ENCODE measurements at regions not wholly inside any gene's neighbourhood (a gene's known extent, or its start where the extent isn't known, plus 50 kb on each side); places are given as distances from the start of the nearest gene placed in this dataset.

DNA sequence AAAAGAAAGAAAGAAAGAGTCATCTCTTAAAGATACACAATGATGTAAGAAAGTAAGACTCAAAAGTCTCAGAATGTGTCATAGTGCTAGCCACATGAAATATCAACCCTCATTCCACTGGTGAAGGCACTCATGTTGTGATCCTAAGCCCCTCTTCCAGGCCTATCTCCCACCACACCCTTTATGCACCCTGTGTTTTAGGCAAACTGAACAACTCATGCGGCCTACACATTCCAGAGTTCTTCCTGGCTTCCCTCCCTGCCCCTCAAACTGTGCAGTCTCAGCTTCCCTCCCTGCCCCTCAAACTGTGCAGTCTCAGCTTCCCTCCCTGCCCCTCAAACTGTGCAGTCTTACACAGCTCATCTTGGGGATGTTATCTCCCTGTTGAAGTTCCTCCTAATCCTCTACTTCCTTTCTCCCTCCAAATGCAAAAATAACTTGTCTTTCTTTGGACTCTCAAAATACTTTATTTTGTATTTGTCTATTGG is 69.0 kb upstream of the FNDC3B start:
- TF ChIP-seq, protein P1, sequence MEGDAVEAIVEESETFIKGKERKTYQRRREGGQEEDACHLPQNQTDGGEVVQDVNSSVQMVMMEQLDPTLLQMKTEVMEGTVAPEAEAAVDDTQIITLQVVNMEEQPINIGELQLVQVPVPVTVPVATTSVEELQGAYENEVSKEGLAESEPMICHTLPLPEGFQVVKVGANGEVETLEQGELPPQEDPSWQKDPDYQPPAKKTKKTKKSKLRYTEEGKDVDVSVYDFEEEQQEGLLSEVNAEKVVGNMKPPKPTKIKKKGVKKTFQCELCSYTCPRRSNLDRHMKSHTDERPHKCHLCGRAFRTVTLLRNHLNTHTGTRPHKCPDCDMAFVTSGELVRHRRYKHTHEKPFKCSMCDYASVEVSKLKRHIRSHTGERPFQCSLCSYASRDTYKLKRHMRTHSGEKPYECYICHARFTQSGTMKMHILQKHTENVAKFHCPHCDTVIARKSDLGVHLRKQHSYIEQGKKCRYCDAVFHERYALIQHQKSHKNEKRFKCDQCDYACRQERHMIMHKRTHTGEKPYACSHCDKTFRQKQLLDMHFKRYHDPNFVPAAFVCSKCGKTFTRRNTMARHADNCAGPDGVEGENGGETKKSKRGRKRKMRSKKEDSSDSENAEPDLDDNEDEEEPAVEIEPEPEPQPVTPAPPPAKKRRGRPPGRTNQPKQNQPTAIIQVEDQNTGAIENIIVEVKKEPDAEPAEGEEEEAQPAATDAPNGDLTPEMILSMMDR (IDR thresholded peaks at IDR 0.05): no peak
- no peak for TF ChIP-seq POLR2AphosphoS5 (IDR thresholded peaks at IDR 0.05)

Data from prostate gland (tissue), 2 donors.